ENCODE measurements at regions not wholly inside any gene's neighbourhood (a gene's known extent, or its start where the extent isn't known, plus 50 kb on each side); places are given as distances from the start of the nearest gene placed in this dataset.

DNA sequence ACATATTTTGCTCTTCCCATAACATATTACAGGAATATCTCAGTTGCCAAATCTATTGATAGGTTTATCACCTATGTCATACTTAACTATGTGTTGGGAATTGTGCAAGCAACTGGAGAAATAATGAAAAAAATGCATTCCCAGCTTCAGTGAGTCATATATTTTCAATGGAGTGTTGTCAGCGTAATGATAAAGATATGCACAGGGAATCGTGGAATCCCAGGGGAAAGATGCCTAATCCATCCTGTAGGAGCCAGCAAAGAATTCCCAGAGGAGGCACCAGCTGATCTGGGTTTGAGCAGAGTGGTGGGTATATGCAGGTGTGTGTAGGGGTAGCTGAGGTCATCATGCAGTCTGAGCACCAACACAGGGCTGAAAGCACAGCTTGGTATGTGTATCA is 213.3 kb upstream of the DAB1 start:
- Histone ChIP-seq H3K27me3 (ENCODE audit: control insufficient read depth, insufficient read depth, low read length) (no peaks in the 10 kb centered on the region), H3K36me3 (ENCODE audit: control insufficient read depth in 2 of 3, insufficient read depth in 3 of 3, low read length in 3 of 3) (no peaks in the 10 kb centered on the region), H3K27ac (ENCODE audit: low read depth in 2 of 2, low read length in 2 of 2) (no peak overlapping the region), H3K4me1 (ENCODE audit: control insufficient read depth in 2 of 3, insufficient read depth in 2 of 3, low read depth in 1 of 3, low read length in 3 of 3) (no peaks in the 10 kb centered on the region), H3K9ac (ENCODE audit: low read length in 3 of 3) (no peak overlapping the region), H3K4me3 (ENCODE audit: low read length in 3 of 3) (no peak overlapping the region), H3K9me3 (ENCODE audit: control insufficient read depth in 2 of 3, insufficient read depth in 1 of 3, low read length in 3 of 3) (no peaks in the 10 kb centered on the region)
- intact Hi-C loops (cut with DNase I): no loop called here
- FAIRE-seq: no peak
- TF ChIP-seq, protein P1, sequence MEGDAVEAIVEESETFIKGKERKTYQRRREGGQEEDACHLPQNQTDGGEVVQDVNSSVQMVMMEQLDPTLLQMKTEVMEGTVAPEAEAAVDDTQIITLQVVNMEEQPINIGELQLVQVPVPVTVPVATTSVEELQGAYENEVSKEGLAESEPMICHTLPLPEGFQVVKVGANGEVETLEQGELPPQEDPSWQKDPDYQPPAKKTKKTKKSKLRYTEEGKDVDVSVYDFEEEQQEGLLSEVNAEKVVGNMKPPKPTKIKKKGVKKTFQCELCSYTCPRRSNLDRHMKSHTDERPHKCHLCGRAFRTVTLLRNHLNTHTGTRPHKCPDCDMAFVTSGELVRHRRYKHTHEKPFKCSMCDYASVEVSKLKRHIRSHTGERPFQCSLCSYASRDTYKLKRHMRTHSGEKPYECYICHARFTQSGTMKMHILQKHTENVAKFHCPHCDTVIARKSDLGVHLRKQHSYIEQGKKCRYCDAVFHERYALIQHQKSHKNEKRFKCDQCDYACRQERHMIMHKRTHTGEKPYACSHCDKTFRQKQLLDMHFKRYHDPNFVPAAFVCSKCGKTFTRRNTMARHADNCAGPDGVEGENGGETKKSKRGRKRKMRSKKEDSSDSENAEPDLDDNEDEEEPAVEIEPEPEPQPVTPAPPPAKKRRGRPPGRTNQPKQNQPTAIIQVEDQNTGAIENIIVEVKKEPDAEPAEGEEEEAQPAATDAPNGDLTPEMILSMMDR (IDR thresholded peaks at IDR 0.05; ENCODE audit: borderline replicate concordance, extremely low read depth, insufficient read depth): no peak
- DNase-seq: no peak

GRCh38 chr1:57633881-57634280 is 210.0 kb upstream of the DAB1 start:
- Histone ChIP-seq H3K4me1 (ENCODE audit: control insufficient read depth in 2 of 3, insufficient read depth in 2 of 3, low read depth in 1 of 3, low read length in 3 of 3) (no peaks in the 10 kb centered on the region), H3K9me3 (ENCODE audit: control insufficient read depth in 2 of 3, insufficient read depth in 1 of 3, low read length in 3 of 3) (no peaks in the 10 kb centered on the region), H3K4me3 (ENCODE audit: low read length in 3 of 3) (no peak overlapping the region), H3K27me3 (ENCODE audit: control insufficient read depth, insufficient read depth, low read length) (no peaks in the 10 kb centered on the region), H3K36me3 (ENCODE audit: control insufficient read depth in 2 of 3, insufficient read depth in 3 of 3, low read length in 3 of 3) (no peaks in the 10 kb centered on the region), H3K27ac (ENCODE audit: low read depth in 2 of 2, low read length in 2 of 2) (no peak overlapping the region), H3K9ac (ENCODE audit: low read length in 3 of 3) (no peak overlapping the region)
- TF ChIP-seq, protein P1 (IDR thresholded peaks at IDR 0.05; ENCODE audit: borderline replicate concordance, extremely low read depth, insufficient read depth): no peak
- no peak for DNase-seq
- intact Hi-C loops (cut with DNase I): no loop called here
- no peak for FAIRE-seq

DNA sequence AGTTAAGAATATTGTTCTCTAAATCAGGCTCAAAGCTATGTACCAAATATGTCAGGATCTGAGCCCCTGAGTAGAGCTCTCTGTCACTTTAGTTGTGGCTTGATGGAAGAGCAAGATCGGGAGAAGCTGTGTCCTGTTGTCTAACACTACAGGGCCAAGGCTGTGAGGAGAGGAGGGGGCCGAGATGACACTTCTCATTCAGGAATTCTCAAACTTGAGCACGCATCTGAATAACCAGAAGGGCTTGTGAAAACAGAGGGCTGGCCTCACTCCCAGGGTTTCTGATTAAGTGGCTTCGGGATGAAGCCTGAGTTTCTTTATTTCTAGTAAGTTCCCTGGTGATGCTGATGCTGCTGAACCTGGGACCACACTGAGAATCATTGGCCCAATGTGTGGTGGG is 209.2 kb upstream of the DAB1 start:
- Histone ChIP-seq H3K9me3 (ENCODE audit: control insufficient read depth in 2 of 3, insufficient read depth in 1 of 3, low read length in 3 of 3) (no peaks in the 10 kb centered on the region), H3K36me3 (ENCODE audit: control insufficient read depth in 2 of 3, insufficient read depth in 3 of 3, low read length in 3 of 3) (no peaks in the 10 kb centered on the region), H3K4me3 (ENCODE audit: low read length in 3 of 3) (no peak overlapping the region), H3K27me3 (ENCODE audit: control insufficient read depth, insufficient read depth, low read length) (no peaks in the 10 kb centered on the region), H3K27ac (ENCODE audit: low read depth in 2 of 2, low read length in 2 of 2) (no peak overlapping the region), H3K4me1 (ENCODE audit: control insufficient read depth in 2 of 3, insufficient read depth in 2 of 3, low read depth in 1 of 3, low read length in 3 of 3) (no peaks in the 10 kb centered on the region), H3K9ac (ENCODE audit: low read length in 3 of 3) (no peak overlapping the region)
- FAIRE-seq (no peak), DNase-seq (no peak)
- TF ChIP-seq, protein P1 (IDR thresholded peaks at IDR 0.05; ENCODE audit: borderline replicate concordance, extremely low read depth, insufficient read depth): no peak
- intact Hi-C loops (cut with DNase I): no loop called here

DNA sequence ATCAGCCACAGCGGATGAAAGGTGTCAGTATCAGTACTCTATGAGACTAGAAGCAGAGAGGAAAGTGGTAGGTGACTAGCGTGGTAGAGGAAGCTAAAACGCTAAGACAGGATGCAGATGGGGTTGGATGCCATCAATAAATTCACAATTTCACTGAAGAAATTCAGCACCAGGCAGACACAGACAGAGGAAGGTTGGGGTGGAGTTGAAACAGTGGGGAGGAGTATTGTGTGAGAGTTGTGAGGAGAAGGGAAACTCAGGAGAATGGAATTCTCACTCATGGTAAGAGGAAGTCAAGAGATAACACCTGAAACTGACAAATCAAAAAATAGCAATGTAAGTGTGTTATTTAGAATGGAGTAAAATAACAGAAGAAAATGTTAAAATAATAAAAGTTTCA is 208.5 kb upstream of the DAB1 start:
- Histone ChIP-seq H3K9ac (ENCODE audit: low read length in 3 of 3) (no peak overlapping the region), H3K27ac (ENCODE audit: low read depth in 2 of 2, low read length in 2 of 2) (no peak overlapping the region), H3K4me3 (ENCODE audit: low read length in 3 of 3) (no peak overlapping the region), H3K9me3 (ENCODE audit: control insufficient read depth in 2 of 3, insufficient read depth in 1 of 3, low read length in 3 of 3) (no peaks in the 10 kb centered on the region), H3K36me3 (ENCODE audit: control insufficient read depth in 2 of 3, insufficient read depth in 3 of 3, low read length in 3 of 3) (no peaks in the 10 kb centered on the region), H3K4me1 (ENCODE audit: control insufficient read depth in 2 of 3, insufficient read depth in 2 of 3, low read depth in 1 of 3, low read length in 3 of 3) (no peaks in the 10 kb centered on the region), H3K27me3 (ENCODE audit: control insufficient read depth, insufficient read depth, low read length) (no peaks in the 10 kb centered on the region)
- FAIRE-seq (no peak), DNase-seq (no peak)
- TF ChIP-seq, protein P1 (IDR thresholded peaks at IDR 0.05; ENCODE audit: borderline replicate concordance, extremely low read depth, insufficient read depth): no peak
- intact Hi-C loops (cut with DNase I): no loop called here
